ENCODE measurements at regions not wholly inside any gene's neighbourhood (a gene's known extent, or its start where the extent isn't known, plus 50 kb on each side); places are given as distances from the start of the nearest gene placed in this dataset.

GRCh38 chr5:56624751-56625150, 190.6 kb upstream of the MAP3K1 start:
- TF ChIP-seq CTCF (IDR thresholded peaks at IDR 0.05) (no peak), ZFX (IDR thresholded peaks at IDR 0.05; ENCODE audit: borderline replicate concordance) (no peak)
